H7 (cell line): ENCODE measurements at regions not wholly inside any gene's neighbourhood (a gene's known extent, or its start where the extent isn't known, plus 50 kb on each side); places are given as distances from the start of the nearest gene placed in this dataset.

Experiments
- DNase-seq: peaks from one replicate; pipeline ENCODE4 v3.0.0; 2012
- H3K27me3 ChIP-seq: 2 replicates; pipeline ENCODE4 v1.6.0; 2011; ENCODE audit warnings: mild to moderate bottlenecking, low read length; ENCODE audit not compliant: control insufficient read depth, insufficient read depth
- H3K36me3 ChIP-seq: replicated peaks from 2 replicates; pipeline ENCODE4 v1.5.1; 2011; ENCODE audit warnings: low read length; ENCODE audit not compliant: control insufficient read depth, insufficient read depth
- H3K4me3 ChIP-seq: 2 replicates; pipeline ENCODE4 v1.5.1; 2011; ENCODE audit warnings: low read depth, mild to moderate bottlenecking, control low read depth, low read length, moderate library complexity; ENCODE audit not compliant: insufficient read depth

GRCh38 chr13:34243403-34243802 lies 425.5 kb downstream of the RFC3 start:
- H3K27me3 ChIP-seq = no peaks in the 10 kb centered on the region
- no peak overlapping the region for H3K4me3 ChIP-seq
- no peaks in the 10 kb centered on the region for H3K36me3 ChIP-seq
- DNase-seq = no peak

GRCh38 chr13:34246511-34246910 lies 428.6 kb downstream of the RFC3 start:
- Histone ChIP-seq H3K36me3 (no peaks in the 10 kb centered on the region), H3K27me3 (no peaks in the 10 kb centered on the region), H3K4me3 (no peak overlapping the region)
- DNase-seq = no peak

DNA sequence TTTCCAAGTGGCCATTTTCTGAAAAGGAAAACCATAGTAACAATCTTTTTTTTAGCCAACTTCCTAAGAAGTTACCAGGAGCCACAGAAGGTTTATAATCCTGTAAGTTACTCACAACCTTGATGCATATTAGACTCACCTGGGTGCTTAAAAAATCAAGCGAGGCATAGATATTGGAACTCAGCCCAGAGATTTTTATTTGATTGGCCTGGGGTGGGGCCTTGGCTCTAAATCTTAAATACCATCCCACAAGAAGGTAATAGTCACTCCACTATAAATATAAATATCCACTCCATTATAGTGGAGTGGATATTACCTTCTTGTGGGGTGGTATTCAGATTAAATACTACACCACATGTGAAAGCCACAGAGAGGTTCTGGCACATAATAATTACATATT lies 429.6 kb downstream of the RFC3 start:
- H3K36me3 ChIP-seq = no peaks in the 10 kb centered on the region
- H3K4me3 ChIP-seq = no peak overlapping the region
- no peaks in the 10 kb centered on the region for H3K27me3 ChIP-seq
- DNase-seq = no peak

GRCh38 chr13:34249546-34250039 lies 431.6 kb downstream of the RFC3 start:
- DNase-seq = no peak

DNA sequence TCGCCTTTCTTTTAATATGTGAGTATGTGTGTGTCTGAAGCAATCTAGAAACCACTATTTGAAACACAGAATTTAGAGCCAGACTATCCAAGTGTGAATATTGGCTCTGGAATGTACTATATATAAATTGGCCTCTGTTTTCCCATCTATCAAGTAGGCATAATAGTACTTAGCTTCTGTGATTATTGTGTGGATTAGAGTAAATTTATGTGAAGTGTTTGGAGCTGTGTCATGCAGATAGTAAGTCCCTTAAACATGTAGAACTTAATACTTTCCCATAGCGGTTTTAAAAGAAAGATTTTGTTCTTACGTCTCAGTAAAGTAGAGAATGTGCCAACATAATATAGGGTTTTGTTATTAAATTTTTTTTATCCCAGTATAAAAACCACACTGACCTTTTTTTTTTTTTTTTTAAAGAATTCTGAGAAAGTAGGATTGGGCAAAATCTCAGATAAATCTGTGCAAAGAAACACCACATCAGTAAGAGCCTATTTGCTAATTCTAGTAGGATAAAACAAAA lies 432.3 kb downstream of the RFC3 start:
- DNase-seq = no peak
- Histone ChIP-seq H3K27me3 (no peaks in the 10 kb centered on the region), H3K36me3 (no peaks in the 10 kb centered on the region), H3K4me3 (no peak overlapping the region)

More at GRCh38 chr13:34249546-34250039, 431.6 kb downstream of the RFC3 start:
- Histone ChIP-seq H3K27me3 (no peaks in the 10 kb centered on the region), H3K4me3 (no peak overlapping the region), H3K36me3 (no peaks in the 10 kb centered on the region)

DNA sequence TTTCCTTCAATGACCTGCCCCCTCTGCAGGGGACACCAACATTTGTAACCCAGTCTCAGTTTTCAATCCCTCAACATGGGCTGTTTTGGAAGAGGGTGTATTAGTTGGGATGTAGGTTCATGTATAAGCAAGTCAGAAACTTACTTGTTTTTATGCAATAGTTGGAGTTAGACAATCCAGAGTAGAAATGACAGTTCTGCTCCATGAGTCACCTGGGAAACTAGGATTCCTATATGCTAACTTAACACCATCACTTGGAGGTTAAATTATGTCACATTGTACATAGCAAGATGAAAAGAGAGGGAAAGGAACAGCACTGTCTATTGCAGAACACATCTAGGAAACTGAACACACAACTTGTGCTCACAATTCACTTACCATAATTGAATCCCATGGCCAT lies 436.4 kb downstream of the RFC3 start:
- Histone ChIP-seq H3K27me3 (no peaks in the 10 kb centered on the region), H3K4me3 (no peak overlapping the region), H3K36me3 (no peaks in the 10 kb centered on the region)
- DNase-seq = no peak

DNA sequence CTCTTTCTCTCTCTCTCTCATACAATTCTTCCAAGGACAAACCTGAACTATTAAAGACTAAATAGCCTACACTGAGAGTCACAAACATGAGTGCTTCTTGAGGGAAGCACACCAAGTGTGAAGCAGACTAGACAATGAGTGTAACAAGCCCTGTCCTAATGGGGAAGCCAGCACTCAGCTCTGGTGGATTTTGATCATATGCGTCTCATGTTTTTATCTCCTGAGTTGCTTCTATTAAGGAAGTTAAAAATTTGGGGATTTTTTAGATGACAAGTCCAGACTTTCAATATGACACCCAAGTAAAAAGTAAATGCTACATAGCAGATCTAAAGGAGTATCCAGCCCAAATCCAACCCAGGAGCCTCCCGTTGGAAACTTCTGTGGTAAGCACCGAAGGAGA lies 437.8 kb downstream of the RFC3 start:
- no peak overlapping the region for H3K4me3 ChIP-seq

DNA sequence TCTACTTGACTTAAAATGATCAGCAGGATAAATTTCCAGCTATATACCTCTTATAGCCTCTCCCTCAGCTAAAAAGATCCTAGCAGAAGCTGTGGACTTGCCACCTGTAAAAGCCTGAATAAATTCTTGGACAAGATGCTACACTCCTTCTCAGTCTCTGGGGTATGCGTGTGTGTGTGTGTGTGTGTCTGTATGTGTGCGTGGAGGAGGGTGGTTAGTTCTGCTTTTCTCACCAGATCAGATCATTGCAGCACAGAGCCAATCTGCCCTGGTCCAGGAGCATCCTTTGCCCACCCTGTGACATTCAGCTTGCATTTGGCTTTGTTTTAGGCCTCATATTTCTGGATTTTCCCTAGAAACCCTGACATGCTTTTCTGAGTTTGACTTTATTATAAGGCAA lies 438.3 kb downstream of the RFC3 start:
- H3K4me3 ChIP-seq = no peak overlapping the region
- no peaks in the 10 kb centered on the region for H3K27me3 ChIP-seq
- no peak for DNase-seq
- no peaks in the 10 kb centered on the region for H3K36me3 ChIP-seq

More for the DNA sequence above, 437.8 kb downstream of the RFC3 start:
- H3K27me3 ChIP-seq = no peaks in the 10 kb centered on the region
- no peaks in the 10 kb centered on the region for H3K36me3 ChIP-seq
- DNase-seq = no peak

DNA sequence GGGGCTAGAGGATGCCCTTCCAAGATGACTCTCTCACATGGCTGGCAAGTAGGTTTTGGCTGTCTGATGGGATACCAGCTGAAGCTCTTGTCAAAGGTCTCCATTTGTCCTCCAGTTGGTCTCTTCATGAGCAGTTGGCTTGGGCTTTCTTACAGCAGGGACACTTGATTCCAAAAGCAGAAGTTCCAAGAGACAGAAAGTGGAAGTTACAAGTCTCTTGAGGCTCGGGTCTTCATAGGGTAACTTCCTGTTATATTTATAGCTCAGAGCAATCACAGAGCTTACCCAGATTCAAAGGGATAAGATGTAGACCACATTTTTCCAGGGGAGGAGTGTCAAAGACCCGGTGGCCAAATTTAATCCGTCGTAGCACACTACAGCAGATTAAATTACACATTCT lies 440.0 kb downstream of the RFC3 start:
- no peaks in the 10 kb centered on the region for H3K36me3 ChIP-seq
- H3K4me3 ChIP-seq = no peak overlapping the region
- H3K27me3 ChIP-seq = no peaks in the 10 kb centered on the region
- DNase-seq = no peak

- Histone ChIP-seq H3K36me3 (no peaks in the 10 kb centered on the region), H3K4me3 (no peak overlapping the region), H3K27me3 (no peaks in the 10 kb centered on the region)
- no peak for DNase-seq
Measured at GRCh38 chr13:34258646-34259386, 440.9 kb downstream of the RFC3 start.

DNA sequence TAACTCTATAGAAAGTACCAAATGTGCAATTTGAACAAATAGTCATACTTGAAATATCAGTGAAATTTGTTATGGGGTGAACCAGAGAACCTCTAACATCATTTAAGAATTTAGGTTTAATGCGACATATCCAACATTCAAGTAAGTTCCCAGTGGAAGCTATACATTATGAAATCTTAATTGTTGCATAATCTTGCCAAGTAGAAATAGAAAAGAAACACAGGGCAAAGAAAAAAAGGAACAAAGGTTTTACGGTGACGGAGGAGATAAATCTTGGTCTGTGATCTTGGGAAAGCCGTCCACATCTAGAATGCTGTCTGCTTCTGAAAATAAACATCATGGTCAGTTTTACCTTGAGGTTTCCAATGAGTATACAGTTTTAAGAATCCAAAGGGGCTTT lies 445.7 kb downstream of the RFC3 start:
- no peak for DNase-seq
- no peaks in the 10 kb centered on the region for H3K36me3 ChIP-seq
- H3K4me3 ChIP-seq = no peak overlapping the region
- no peaks in the 10 kb centered on the region for H3K27me3 ChIP-seq

DNA sequence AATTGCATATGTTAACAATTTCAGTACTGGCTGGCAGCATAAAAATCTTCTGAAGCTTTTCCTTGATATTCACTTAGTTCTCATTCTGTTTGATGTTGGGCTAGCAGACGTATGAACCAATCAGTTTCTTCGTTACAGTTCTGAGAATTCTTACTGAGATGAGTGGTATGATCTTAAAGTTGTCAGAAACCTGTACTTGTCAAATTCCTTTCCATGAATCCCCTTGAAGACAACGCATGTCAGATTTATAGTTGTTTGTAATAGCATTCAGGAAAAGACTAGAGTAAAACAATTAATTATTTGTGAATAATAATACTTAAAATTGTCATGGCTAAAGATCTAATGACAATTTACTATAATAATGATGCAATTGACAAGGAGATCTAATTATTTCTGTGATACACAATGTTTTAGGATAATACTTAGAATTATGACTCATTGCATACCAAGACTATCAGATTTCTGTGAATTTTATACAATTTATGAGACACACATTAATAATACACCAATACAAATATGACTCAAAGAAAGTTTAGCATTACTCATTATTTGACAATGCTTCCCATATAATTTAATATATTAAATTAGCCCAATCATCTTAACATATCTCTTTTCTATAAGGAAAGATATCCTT lies 447.2 kb downstream of the RFC3 start:
- no peaks in the 10 kb centered on the region for H3K27me3 ChIP-seq
- H3K36me3 ChIP-seq = no peaks in the 10 kb centered on the region
- H3K4me3 ChIP-seq = no peak overlapping the region
- no peak for DNase-seq

DNA sequence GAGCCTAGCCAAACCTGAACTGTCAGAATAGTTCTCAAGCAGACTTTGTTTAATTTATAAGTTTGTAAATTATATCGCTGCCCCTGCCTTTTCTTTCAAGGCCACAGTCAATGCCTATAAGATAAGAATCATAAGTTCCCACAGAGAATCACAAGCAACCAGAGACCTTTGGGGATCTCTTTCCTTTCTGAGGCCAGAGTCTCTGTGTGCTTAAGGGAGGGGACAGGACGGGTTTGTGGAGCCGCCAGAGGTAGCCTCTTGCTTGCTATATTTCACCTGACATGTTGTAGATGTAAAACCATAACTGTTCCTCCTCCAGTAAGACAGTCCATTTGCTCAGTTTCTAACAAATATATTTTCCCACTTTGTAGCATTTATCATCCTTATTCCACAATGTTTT lies 458.8 kb downstream of the RFC3 start:
- Histone ChIP-seq H3K4me3 (no peak overlapping the region), H3K36me3 (no peaks in the 10 kb centered on the region), H3K27me3 (no peaks in the 10 kb centered on the region)
- no peak for DNase-seq

DNA sequence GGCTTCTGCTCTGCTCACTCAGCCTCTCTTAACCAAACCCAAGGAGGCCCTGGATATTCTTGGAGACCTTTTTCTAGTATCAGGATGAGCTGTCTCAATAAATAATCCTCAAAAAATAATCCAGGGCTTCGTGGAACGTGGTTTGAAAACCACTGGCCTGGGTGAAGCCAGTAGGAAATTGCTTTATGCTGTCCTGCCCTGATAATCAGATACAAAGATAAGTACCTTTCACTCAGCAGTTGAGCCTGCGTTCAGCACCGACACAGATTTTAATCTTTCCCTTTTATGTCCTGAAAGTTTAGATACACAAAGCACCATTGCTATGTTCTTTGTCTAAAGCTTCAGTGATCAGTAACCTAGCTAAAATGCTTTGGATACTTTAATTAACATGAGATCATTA lies 460.0 kb downstream of the RFC3 start:
- H3K36me3 ChIP-seq = no peaks in the 10 kb centered on the region
- no peak overlapping the region for H3K4me3 ChIP-seq

GRCh38 chr13:34278780-34279179 lies 460.8 kb downstream of the RFC3 start:
- Histone ChIP-seq H3K4me3 (no peak overlapping the region), H3K27me3 (no peaks in the 10 kb centered on the region), H3K36me3 (no peaks in the 10 kb centered on the region)
- no peak for DNase-seq

More for the DNA sequence above, 460.0 kb downstream of the RFC3 start:
- DNase-seq = no peak
- H3K27me3 ChIP-seq = no peaks in the 10 kb centered on the region
